Activated CD4-positive, alpha-beta T cell treated with anti-CD3 and anti-CD28 coated beads for 36 hours (primary cell): ENCODE measurements at regions not wholly inside any gene's neighbourhood (a gene's known extent, or its start where the extent isn't known, plus 50 kb on each side); places are given as distances from the start of the nearest gene placed in this dataset.

Experiments
- ATAC-seq: fragments of 200-7000 bp; cut with Tn5 transposase; one replicate; pipeline ENCODE4 v1.10.0; 2021; ENCODE audit warnings: mild to moderate bottlenecking, moderate library complexity
- CTCF ChIA-PET: fragments of 350-600 bp; sonication (Branson Sonifier 250); formaldehyde crosslinking; loops from one replicate; lab custom pipeline; 2021; ENCODE audit warnings: antibody characterized with exemption; lab: Charles Lee
- POLR2A ChIA-PET: fragments of 350-600 bp; sonication (Branson Sonifier 250); formaldehyde crosslinking; loops from one replicate; lab custom pipeline; 2021; ENCODE audit warnings: antibody characterized with exemption, inconsistent platforms; lab: Charles Lee
- DNase-seq: peaks from one replicate; pipeline ENCODE4 v3.0.0-alpha.2; 2020
- H3K27ac Mint-ChIP-seq: one replicate; pipeline ENCODE4 v1.8.0; 2021; ENCODE audit warnings: mixed read lengths
- H3K27me3 Mint-ChIP-seq: one replicate; pipeline ENCODE4 v1.8.0; 2021; ENCODE audit warnings: mixed read lengths
- H3K36me3 Mint-ChIP-seq: one replicate; pipeline ENCODE4 v1.8.0; 2021; ENCODE audit warnings: low read depth, mixed read lengths
- H3K4me1 Mint-ChIP-seq: one replicate; pipeline ENCODE4 v1.8.0; 2021; ENCODE audit warnings: mixed read lengths
- H3K4me3 Mint-ChIP-seq: one replicate; pipeline ENCODE4 v1.8.0; 2021; ENCODE audit warnings: mild to moderate bottlenecking, moderate library complexity, mixed read lengths
- H3K9me3 Mint-ChIP-seq: one replicate; pipeline ENCODE4 v1.8.0; 2021; ENCODE audit warnings: low read depth, mixed read lengths
- intact Hi-C, 2 experiments: fragments of 100-400 bp; cut with DNase I in 1 of 2; cut with micrococcal nuclease in 1 of 2; formaldehyde crosslinking; loops; one replicate each; pipeline versions ENCODE4 v1.14.2 to v1.15.1; 2022 to 2024; cut with DNase I, micrococcal nuclease

DNA sequence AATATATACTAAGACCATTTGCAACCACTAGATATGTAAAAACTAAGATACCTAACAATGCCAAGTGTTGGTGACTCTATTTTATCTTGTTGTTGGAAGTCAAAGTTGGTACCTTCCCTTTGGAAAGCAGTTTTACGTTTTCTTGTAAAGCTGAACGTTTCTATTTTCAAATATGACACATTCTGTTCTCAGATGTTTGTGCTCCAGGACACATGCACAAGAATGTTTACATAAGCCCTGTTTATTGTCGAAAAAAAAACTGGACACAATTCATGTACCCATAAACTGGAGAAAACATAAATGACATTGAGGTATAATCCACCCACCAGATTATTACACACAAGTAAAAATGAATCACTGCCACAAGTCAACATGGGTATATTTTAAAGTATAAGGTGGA is 967.4 kb downstream of the BCL11B start:
- Mint-ChIP-seq H3K36me3 (no peaks in the 10 kb centered on the region), H3K27ac (no peak overlapping the region), H3K4me1 (peaks cover 3% of the 10 kb centered on the region), H3K9me3 (peaks cover 2% of the 10 kb centered on the region), H3K4me3 (no peak overlapping the region), H3K27me3 (no peaks in the 10 kb centered on the region)
- no peak for ATAC-seq
- DNase-seq = no peak
- ChIA-PET CTCF (no interaction called here), POLR2A (no interaction called here)
- intact Hi-C loops = no loop called here

DNA sequence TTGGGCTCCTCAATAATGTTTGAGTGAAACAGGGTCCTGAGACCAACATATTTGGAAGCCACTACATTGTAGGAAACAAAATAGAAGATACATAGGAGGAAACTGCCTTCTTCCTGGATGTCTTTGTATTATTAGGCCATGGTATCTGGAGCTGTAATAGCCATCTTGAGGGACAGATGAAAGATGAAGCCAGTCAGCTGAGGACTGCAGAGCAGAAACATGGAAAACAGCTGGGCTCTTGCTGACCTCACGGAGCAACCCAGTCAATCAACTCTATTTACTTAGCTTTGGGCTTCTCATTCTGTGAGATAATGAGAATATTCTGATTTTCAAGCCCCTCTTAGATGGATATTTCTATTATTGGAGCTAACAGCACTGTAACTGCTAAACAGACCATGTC is 962.4 kb downstream of the BCL11B start:
- no peaks in the 10 kb centered on the region for H3K27me3 Mint-ChIP-seq
- ATAC-seq = no peak
- CTCF ChIA-PET = no interaction called here

DNA sequence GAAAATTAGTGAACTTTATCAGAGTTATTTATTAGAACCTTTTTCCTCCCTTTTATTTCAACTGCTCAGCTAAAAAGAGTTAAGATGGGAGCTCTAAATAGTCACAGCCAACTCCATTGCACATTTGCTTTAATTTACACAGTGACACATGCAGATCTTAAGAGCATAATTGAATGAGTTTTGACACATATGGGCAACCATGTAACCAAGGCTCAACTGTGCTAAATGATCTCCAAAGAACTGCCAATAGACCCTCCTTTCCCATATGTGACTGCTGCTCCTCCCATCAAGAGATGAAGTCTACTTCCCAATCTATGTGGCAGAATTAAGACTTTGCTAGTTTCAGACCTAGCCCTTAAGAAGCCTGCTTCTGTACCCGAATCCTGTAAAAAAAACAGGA is 960.0 kb downstream of the BCL11B start:
- intact Hi-C loops = no loop called here

More for the DNA sequence above, 962.4 kb downstream of the BCL11B start:
- H3K4me1 Mint-ChIP-seq = peaks cover 7% of the 10 kb centered on the region
- POLR2A ChIA-PET = no interaction called here
- intact Hi-C loops = no loop called here
- H3K9me3 Mint-ChIP-seq = peaks cover 7% of the 10 kb centered on the region
- H3K27ac Mint-ChIP-seq = no peak overlapping the region
- H3K4me3 Mint-ChIP-seq = no peak overlapping the region
- no peak for DNase-seq
- H3K36me3 Mint-ChIP-seq = no peaks in the 10 kb centered on the region

DNA sequence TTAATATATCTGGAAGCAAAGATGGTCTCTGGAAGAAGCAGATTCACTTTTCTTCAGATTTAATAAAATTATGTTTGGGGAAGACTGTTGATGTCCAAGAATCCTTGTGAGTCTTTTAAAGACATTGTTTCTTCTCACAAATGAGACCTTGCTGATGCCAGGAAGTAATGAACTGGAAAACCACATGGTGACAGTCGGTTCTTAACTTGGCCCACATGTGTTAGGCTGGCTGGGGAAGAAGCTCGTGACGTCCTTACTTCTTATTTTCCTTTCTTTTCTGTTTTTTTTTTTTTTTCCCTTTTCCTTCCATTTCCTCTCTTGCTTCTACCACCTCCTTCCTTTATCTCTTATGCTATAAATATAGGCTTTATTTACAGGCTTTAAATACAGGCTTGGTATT is 950.2 kb downstream of the BCL11B start:
- Mint-ChIP-seq H3K27me3 (no peaks in the 10 kb centered on the region), H3K4me3 (no peak overlapping the region), H3K4me1 (peaks cover 24% of the 10 kb centered on the region), H3K9me3 (peaks cover 11% of the 10 kb centered on the region), H3K36me3 (peaks cover 1% of the 10 kb centered on the region), H3K27ac (no peak overlapping the region)
- CTCF ChIA-PET = interaction anchor here (0.6 kb wide), 1 partner anchor 26 kb away, joined by 3 read pairs; no protein-coding TSS in a partner anchor
- DNase-seq (no peak), ATAC-seq (no peak)
- intact Hi-C loops = no loop called here
- POLR2A ChIA-PET = no interaction called here

More for the DNA sequence above, 960.0 kb downstream of the BCL11B start:
- Mint-ChIP-seq H3K4me1 (peaks cover 7% of the 10 kb centered on the region), H3K4me3 (no peak overlapping the region), H3K27me3 (no peaks in the 10 kb centered on the region), H3K9me3 (peaks cover 6% of the 10 kb centered on the region), H3K27ac (no peak overlapping the region), H3K36me3 (no peaks in the 10 kb centered on the region)
- CTCF ChIA-PET = no interaction called here
- POLR2A ChIA-PET = no interaction called here
- no peak for DNase-seq
- no peak for ATAC-seq

DNA sequence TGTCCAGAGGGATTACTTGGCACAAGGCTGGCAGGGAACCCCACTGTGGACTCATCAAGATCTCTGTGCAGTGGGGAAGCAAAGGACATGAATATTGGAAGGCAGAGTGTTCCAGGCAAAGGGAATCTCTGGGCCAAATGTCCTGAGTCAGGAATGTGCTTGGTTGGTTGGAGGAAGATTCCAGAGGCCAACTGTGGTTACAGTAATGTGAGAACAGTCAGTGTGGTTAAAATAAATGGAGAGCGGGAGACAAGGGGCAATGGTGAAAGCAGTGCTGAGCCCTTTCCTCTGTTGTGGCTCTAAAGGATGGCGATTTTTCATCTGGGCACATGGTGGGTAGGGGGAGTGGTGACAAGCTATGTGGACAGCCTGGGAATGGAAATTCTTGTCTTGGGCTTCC is 948.2 kb downstream of the BCL11B start:
- ChIA-PET POLR2A (no interaction called here), CTCF (no interaction called here)
- ATAC-seq (no peak), DNase-seq (no peak)
- Mint-ChIP-seq H3K4me3 (no peak overlapping the region), H3K27me3 (no peaks in the 10 kb centered on the region), H3K9me3 (peaks cover 8% of the 10 kb centered on the region), H3K4me1 (peaks cover 24% of the 10 kb centered on the region), H3K27ac (no peak overlapping the region), H3K36me3 (peaks cover under 1% of the 10 kb centered on the region)
- intact Hi-C loops = no loop called here

DNA sequence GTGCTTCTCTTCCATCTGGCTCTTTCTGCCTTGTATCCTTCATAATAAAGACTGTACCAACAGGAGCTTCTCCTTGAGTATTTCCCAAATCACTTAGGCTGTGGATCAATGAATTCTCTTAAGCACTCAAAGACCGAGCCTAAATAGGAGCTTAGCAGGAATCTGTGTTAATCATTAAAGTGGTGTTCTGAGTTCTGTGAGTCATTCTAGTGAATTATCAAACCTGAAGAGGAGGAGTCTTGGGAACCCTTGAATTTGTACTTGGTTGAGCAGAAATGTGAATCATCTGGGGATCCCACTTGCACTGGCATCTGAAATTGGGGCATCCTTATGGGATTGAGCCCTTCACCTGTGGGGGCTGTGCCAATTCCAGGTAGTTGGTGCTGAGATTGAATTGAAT is 946.2 kb downstream of the BCL11B start:
- peak; percentile 42 for ATAC-seq
- H3K27ac Mint-ChIP-seq = no peak overlapping the region
- H3K36me3 Mint-ChIP-seq = peaks cover 2% of the 10 kb centered on the region
- DNase-seq = no peak
- no peaks in the 10 kb centered on the region for H3K27me3 Mint-ChIP-seq
- ChIA-PET CTCF (no interaction called here), POLR2A (no interaction called here)
- H3K4me3 Mint-ChIP-seq = no peak overlapping the region
- peaks cover 24% of the 10 kb centered on the region for H3K4me1 Mint-ChIP-seq
- H3K9me3 Mint-ChIP-seq = peaks cover 2% of the 10 kb centered on the region
- intact Hi-C loops = no loop called here

DNA sequence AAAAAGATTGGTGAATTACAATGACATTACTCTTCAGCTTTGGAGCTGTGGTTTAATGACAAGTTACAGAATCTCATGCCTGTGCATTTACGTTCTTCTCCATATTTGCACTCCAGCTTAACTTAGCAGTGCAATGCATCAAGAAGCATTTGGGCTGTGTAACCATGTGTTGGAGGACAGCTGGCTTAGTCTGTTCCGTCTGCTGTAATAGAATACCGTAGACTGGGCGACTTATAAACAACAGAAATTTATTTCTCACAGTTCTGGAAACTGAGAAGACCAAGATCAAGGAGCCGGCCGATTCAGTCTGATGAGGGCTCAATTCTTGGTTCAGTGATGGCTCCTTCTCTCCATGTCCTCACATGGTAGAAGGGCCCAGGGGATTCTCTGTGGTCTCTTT is 943.5 kb downstream of the BCL11B start:
- no peak overlapping the region for H3K27ac Mint-ChIP-seq
- H3K27me3 Mint-ChIP-seq = no peaks in the 10 kb centered on the region
- H3K36me3 Mint-ChIP-seq = peaks cover 2% of the 10 kb centered on the region
- ATAC-seq (no peak), DNase-seq (no peak)
- peaks cover 2% of the 10 kb centered on the region for H3K9me3 Mint-ChIP-seq
- POLR2A ChIA-PET = no interaction called here
- CTCF ChIA-PET = no interaction called here
- H3K4me3 Mint-ChIP-seq = no peak overlapping the region
- peaks cover 11% of the 10 kb centered on the region for H3K4me1 Mint-ChIP-seq
- intact Hi-C loops = no loop called here

DNA sequence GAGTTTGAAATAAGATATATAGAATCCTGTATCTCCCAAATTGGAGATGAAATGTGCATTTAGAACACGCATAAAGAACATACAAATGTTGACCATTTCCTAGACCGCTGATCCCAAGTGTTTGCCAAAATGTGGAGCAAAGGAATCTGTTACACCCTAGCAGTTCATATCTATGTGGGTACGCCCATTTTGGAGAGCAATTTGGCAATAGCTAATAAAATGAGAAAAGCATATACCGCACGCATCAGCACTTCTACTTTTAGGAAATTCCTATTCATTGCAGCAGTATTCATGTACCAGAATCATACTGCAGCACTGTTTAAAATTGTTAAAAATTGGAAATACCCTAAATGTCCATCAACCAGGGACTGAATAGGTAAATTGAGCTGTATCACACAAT is 937.8 kb downstream of the BCL11B start:
- Mint-ChIP-seq H3K9me3 (no peaks in the 10 kb centered on the region), H3K27me3 (no peaks in the 10 kb centered on the region), H3K27ac (no peak overlapping the region), H3K4me3 (no peak overlapping the region), H3K4me1 (no peaks in the 10 kb centered on the region), H3K36me3 (no peaks in the 10 kb centered on the region)
- intact Hi-C loops = no loop called here
- CTCF ChIA-PET = interaction anchor here (1.2 kb wide), 1 partner anchor 32 kb away, joined by 3 read pairs; no protein-coding TSS in a partner anchor
- DNase-seq (no peak), ATAC-seq (no peak)
- POLR2A ChIA-PET = no interaction called here

DNA sequence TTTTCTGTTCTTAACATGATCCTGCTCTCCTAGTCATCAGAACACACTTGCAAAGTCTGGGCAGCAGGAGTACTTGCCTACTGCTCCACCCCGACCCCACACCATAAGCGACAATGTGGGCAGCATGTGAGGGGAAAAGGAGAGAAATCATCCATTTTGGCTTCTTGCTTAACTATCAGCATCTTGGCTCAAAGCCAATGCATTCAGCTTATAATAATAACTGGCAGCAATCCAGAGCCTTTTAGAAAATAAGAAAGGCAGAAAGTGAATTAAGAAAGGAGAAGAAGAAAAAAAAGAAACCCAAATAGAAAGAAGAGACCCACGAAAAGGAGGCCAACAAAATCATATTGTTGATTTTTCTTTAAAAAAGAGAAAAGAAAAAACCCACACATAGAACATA is 930.8 kb downstream of the BCL11B start:
- ATAC-seq = no peak
- intact Hi-C loops = no loop called here
- Mint-ChIP-seq H3K4me1 (peaks cover 14% of the 10 kb centered on the region), H3K4me3 (no peak overlapping the region), H3K36me3 (no peaks in the 10 kb centered on the region), H3K27ac (no peak overlapping the region), H3K9me3 (peaks cover 9% of the 10 kb centered on the region), H3K27me3 (no peaks in the 10 kb centered on the region)
- CTCF ChIA-PET = no interaction called here
- POLR2A ChIA-PET = no interaction called here
- no peak for DNase-seq

DNA sequence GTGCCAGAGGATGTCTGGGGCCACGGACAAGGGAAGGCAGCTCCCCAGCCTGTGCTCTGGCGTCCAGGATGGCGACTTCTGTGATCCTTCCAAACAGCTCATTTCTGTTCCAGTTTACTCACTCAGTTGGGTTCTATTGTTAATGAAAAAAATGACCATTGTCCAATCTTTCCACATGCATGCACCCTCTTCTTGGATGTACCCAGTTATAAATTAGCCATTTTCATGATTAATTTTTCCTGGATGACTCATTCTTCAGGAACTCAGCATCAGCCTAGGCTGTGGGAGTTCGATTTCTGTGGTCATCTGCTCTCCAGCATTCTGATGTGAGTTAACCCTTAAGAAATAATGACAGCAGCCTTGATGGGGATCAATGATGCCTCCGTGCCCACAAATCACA is 926.8 kb downstream of the BCL11B start:
- no peaks in the 10 kb centered on the region for H3K27me3 Mint-ChIP-seq
- H3K4me1 Mint-ChIP-seq = peaks cover 35% of the 10 kb centered on the region
- DNase-seq = no peak
- H3K27ac Mint-ChIP-seq = no peak overlapping the region
- intact Hi-C loops = no loop called here
- H3K36me3 Mint-ChIP-seq = no peaks in the 10 kb centered on the region
- ATAC-seq = no peak
- no peak overlapping the region for H3K4me3 Mint-ChIP-seq
- CTCF ChIA-PET = interaction anchor here (0.9 kb wide), 1 partner anchor 11 kb away, joined by 4 read pairs; no protein-coding TSS in a partner anchor
- H3K9me3 Mint-ChIP-seq = peaks cover 7% of the 10 kb centered on the region
- POLR2A ChIA-PET = no interaction called here

DNA sequence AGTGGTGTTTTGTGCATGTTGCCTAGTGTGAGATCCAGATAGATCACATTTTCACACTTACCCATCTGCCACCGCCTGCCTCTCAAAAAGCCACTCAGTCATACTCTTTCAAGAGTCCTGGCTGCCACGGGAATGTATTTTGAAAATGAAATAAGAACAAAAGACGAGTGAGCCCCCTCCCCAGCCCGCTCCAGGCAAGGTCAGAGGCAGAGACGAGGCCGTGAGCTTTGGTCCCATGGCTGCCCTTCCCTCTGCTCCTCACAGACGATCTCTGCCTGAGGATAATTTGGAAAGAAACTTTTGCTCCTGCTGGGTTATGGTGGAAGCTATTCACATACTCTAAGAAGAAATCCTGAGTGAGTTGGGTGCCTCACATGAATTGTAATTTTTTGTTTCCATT is 924.3 kb downstream of the BCL11B start:
- H3K36me3 Mint-ChIP-seq = no peaks in the 10 kb centered on the region
- ATAC-seq (no peak), DNase-seq (no peak)
- peaks cover 46% of the 10 kb centered on the region for H3K4me1 Mint-ChIP-seq
- no peak overlapping the region for H3K27ac Mint-ChIP-seq
- no peaks in the 10 kb centered on the region for H3K27me3 Mint-ChIP-seq
- CTCF ChIA-PET = interaction anchor here (0.6 to 1.2 kb wide), 6 partner anchors 26 to 1571 kb away, joined by 3 to 4 read pairs (median 3); no protein-coding TSS in a partner anchor
- intact Hi-C loops = no loop called here
- H3K4me3 Mint-ChIP-seq = no peak overlapping the region
- peaks cover 3% of the 10 kb centered on the region for H3K9me3 Mint-ChIP-seq
- POLR2A ChIA-PET = interaction anchor here (0.7 to 0.9 kb wide), 2 partner anchors 311 to 421 kb away, joined by 4 to 5 read pairs; no protein-coding TSS in a partner anchor

DNA sequence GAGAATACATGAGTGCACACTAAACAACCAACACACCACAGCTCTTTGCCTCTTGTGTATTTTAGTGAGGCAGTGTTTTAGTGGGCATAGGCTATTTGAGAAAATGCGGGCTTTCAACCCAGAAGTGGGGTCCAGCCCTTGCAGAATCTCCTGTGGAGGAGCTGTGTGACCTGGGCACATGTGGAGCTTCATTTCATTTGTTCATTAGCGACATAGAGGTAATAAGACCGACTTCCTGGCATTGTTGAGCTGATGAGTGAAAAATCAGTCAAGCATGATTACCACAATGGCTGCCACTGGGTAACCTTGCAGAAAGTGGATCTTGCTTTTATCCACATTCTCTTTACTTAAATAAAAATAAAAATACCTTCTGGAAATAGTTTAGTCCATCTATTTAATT is 923.5 kb downstream of the BCL11B start:
- H3K27ac Mint-ChIP-seq = no peak overlapping the region
- H3K4me3 Mint-ChIP-seq = no peak overlapping the region
- H3K9me3 Mint-ChIP-seq = peaks cover 3% of the 10 kb centered on the region
- no peaks in the 10 kb centered on the region for H3K36me3 Mint-ChIP-seq
- POLR2A ChIA-PET = interaction anchor here (0.7 to 0.9 kb wide), 2 partner anchors 310 to 422 kb away, joined by 4 to 5 read pairs; no protein-coding TSS in a partner anchor
- ATAC-seq = no peak
- intact Hi-C loops = no loop called here
- peaks cover 46% of the 10 kb centered on the region for H3K4me1 Mint-ChIP-seq
- no peak for DNase-seq
- no peaks in the 10 kb centered on the region for H3K27me3 Mint-ChIP-seq
- CTCF ChIA-PET = interaction anchor here (0.6 to 0.8 kb wide), 5 partner anchors 27 to 262 kb away, joined by 3 read pairs; no protein-coding TSS in a partner anchor
